OCI-LY3 (cell line): ENCODE measurements at regions not wholly inside any gene's neighbourhood (a gene's known extent, or its start where the extent isn't known, plus 50 kb on each side); places are given as distances from the start of the nearest gene placed in this dataset.

Source experiments
- H2AFZ ChIP-seq: fragments of 200-600, 300-600 bp; shearing (Covaris generic); 2 replicates; pipeline ENCODE4 v1.6.0; 2014; ENCODE audit warnings: antibody characterized with exemption, low read depth, low read length
- H3K27ac ChIP-seq: fragments of 200-600, 300-600 bp; sonication (generic); 2 replicates; pipeline ENCODE4 v1.5.1; 2014; ENCODE audit warnings: mild to moderate bottlenecking, low read length, moderate library complexity, mixed read lengths
- H3K27me3 ChIP-seq: fragments of 200-600, 300-600 bp; sonication (generic); 2 replicates; pipeline ENCODE4 v1.6.1; 2014; ENCODE audit warnings: low read depth, low read length, mixed read lengths
- H3K36me3 ChIP-seq: fragments of 200-600, 300-600 bp; sonication (generic); replicated peaks from 2 replicates; pipeline ENCODE3; 2014; ENCODE audit warnings: low read depth, low read length, mixed read lengths
- H3K4me1 ChIP-seq: fragments of 300-600, 200-600 bp; sonication (generic); 2 replicates; pipeline ENCODE4 v1.6.1; 2014; ENCODE audit warnings: low read length, mixed read lengths
- H3K4me2 ChIP-seq: fragments of 200-600, 300-600 bp; sonication (generic); 2 replicates; pipeline ENCODE4 v1.6.1; 2014; ENCODE audit warnings: low read length, mixed read lengths
- H3K4me3 ChIP-seq: fragments of 300-600, 200-600 bp; sonication (generic); 2 replicates; pipeline ENCODE4 v1.5.1; 2014; ENCODE audit warnings: antibody characterized with exemption, mild to moderate bottlenecking, low read length, moderate library complexity
- H3K79me2 ChIP-seq: fragments of 300-600, 200-600 bp; shearing (Covaris generic); 2 replicates; pipeline ENCODE4 v1.6.1; 2014; ENCODE audit warnings: mild to moderate bottlenecking, low read length, mixed read lengths
- H3K9ac ChIP-seq: fragments of 300-600, 200-600 bp; shearing (Covaris generic); 2 replicates; pipeline ENCODE4 v1.6.0; 2014; ENCODE audit warnings: mild to moderate bottlenecking, low read length, moderate library complexity
- H3K9me3 ChIP-seq: fragments of 200-600, 300-600 bp; shearing (Covaris generic); 2 replicates; pipeline ENCODE4 v1.6.1; 2014; ENCODE audit warnings: low read length, mixed read lengths; ENCODE audit not compliant: insufficient read depth
- H4K20me1 ChIP-seq: fragments of 200-600, 300-600 bp; sonication (generic); 2 replicates; pipeline ENCODE4 v1.6.1; 2016; ENCODE audit warnings: low read length, mixed read lengths; ENCODE audit not compliant: insufficient read depth
- EZH2phosphoT487 ChIP-seq: fragments of 200-600 bp; shearing (Covaris generic); IDR thresholded peaks from 2 replicates; pipeline ENCODE4 v1.6.1; 2018; ENCODE audit warnings: antibody characterized with exemption, mixed run types, low read depth
- TF ChIP-seq, protein P1 (sequence below): fragments of 200-600, 300-600 bp; sonication (generic); IDR thresholded peaks from 2 replicates; pipeline ENCODE4 v1.5.1; 2014; ENCODE audit warnings: antibody characterized with exemption, low read length, low read depth

DNA sequence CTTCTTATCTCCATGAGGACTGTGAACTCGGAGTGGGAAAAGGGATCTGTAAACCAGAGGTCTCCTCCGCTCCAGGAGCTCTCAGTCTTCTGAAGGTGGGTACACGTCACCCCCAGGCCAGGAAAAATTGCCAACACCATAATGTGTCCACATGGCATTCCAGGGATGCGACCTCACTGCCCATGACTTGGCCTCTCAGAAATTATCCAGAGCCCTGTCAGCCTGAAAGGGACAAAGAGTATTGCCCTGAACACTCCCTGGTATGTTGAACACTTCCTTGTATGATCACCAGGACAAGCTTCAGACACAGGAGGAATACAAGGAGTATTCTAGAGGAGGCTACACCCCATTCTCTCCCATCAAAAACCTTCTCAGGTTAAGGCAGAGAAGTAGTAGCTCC is 81.0 kb upstream of the SLC7A1 start:
- H3K27ac ChIP-seq, result no peak overlapping the region
- no peaks in the 10 kb centered on the region for H3K9me3 ChIP-seq
- no peak for TF ChIP-seq EZH2phosphoT487
- TF ChIP-seq, protein P1, sequence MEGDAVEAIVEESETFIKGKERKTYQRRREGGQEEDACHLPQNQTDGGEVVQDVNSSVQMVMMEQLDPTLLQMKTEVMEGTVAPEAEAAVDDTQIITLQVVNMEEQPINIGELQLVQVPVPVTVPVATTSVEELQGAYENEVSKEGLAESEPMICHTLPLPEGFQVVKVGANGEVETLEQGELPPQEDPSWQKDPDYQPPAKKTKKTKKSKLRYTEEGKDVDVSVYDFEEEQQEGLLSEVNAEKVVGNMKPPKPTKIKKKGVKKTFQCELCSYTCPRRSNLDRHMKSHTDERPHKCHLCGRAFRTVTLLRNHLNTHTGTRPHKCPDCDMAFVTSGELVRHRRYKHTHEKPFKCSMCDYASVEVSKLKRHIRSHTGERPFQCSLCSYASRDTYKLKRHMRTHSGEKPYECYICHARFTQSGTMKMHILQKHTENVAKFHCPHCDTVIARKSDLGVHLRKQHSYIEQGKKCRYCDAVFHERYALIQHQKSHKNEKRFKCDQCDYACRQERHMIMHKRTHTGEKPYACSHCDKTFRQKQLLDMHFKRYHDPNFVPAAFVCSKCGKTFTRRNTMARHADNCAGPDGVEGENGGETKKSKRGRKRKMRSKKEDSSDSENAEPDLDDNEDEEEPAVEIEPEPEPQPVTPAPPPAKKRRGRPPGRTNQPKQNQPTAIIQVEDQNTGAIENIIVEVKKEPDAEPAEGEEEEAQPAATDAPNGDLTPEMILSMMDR, result no peak
- no peaks in the 10 kb centered on the region for H3K36me3 ChIP-seq
- no peaks in the 10 kb centered on the region for H3K79me2 ChIP-seq
- no peak overlapping the region for H3K4me3 ChIP-seq
- H3K4me1 ChIP-seq, result no peaks in the 10 kb centered on the region
- no peaks in the 10 kb centered on the region for H4K20me1 ChIP-seq
- peaks cover 13% of the 10 kb centered on the region for H3K27me3 ChIP-seq
- H2AFZ ChIP-seq, result no peak overlapping the region
- no peak overlapping the region for H3K4me2 ChIP-seq
- H3K9ac ChIP-seq, result no peak overlapping the region

DNA sequence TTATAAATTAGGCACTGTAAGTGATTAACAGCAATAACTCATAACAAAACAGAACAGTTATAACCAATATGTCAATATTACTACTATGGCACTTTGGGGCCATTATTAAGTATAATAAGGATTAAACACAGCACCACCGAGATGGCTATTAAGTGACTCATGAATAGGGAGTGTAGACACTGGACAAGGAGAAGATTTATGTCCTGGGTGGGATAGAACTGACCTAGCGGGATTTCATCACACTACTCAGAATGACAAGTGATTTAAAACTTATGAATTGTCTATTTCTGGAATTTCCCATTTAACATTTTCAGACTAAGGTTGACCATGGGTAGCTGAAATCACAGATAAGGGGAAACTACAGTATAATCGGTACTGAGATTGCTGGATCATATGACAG is 79.0 kb upstream of the SLC7A1 start:
- Histone ChIP-seq H3K4me3 (no peak overlapping the region), H3K9ac (no peak overlapping the region), H3K4me2 (no peak overlapping the region), H4K20me1 (no peaks in the 10 kb centered on the region), H3K9me3 (no peaks in the 10 kb centered on the region), H3K27ac (no peak overlapping the region), H3K27me3 (0 out of 2 replicates have a peak, but pooled peaks cover 3% of the 10 kb centered on the region), H3K4me1 (no peaks in the 10 kb centered on the region), H2AFZ (no peak overlapping the region), H3K36me3 (no peaks in the 10 kb centered on the region), H3K79me2 (no peaks in the 10 kb centered on the region)
- TF ChIP-seq, protein P1, result no peak
- TF ChIP-seq EZH2phosphoT487, result no peak

DNA sequence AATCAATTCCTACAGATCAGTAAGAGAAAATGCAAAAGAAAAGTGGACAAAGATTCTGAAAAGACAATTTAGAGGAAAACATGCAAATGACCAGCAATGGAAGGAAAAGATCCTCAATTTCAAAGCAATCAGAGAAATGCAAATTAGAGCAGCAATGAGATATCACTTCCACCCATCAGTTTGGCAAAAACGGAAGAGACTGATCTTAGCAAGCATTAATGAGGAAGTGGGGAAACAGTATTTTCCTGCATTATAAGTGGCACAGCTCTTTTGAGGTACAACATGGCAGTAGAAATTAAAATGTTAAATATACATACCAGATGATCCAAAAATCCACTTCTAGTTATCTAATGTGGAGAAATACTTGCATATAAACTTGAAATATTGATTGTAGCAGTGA is 69.1 kb upstream of the SLC7A1 start:
- Histone ChIP-seq H3K36me3 (no peaks in the 10 kb centered on the region), H3K79me2 (no peaks in the 10 kb centered on the region), H3K4me1 (peaks cover 10% of the 10 kb centered on the region), H4K20me1 (no peaks in the 10 kb centered on the region), H3K9me3 (no peaks in the 10 kb centered on the region; the same call in none of the 2 replicates), H3K9ac (no peak overlapping the region), H3K27ac (no peak overlapping the region), H3K27me3 (0 out of 2 replicates have a peak, but pooled peaks cover 3% of the 10 kb centered on the region), H3K4me2 (no peak overlapping the region), H2AFZ (no peak overlapping the region), H3K4me3 (no peak overlapping the region)
- no peak for TF ChIP-seq EZH2phosphoT487
- TF ChIP-seq, protein P1, result no peak

DNA sequence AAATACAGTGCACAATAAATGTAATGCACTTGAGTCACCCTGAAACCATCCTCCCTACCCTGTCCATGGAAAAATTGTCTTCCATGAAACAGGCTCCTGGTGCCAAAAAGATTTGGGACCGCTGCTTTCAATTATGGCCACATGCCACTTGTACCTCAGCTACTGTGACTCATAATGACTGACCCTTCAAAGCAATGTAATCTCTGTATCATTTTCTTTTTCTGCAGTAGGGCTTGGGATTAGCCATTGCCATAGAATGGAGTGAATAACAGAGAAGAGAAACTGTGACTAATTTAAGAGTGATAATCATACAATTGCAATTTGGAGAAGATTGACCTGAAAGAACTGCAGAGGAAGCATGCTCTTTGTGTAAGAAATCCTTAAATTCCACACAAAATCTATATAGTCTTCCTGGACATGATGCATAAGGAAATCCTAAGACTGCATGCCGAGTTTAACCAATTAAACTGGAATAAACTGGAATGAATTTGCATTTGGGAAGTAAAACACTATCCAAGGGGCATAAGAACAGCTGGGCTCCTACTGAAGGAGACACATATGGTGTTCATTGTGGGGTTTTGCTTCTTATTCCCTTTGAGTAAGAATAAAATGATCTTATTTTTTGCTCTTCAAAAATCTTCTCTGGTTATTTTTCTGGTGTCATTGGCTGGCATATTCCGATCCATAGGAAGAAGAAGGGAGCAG is 59.5 kb upstream of the SLC7A1 start:
- Histone ChIP-seq H3K79me2 (no peaks in the 10 kb centered on the region), H3K36me3 (peaks cover 12% of the 10 kb centered on the region), H2AFZ (no peak overlapping the region), H3K27me3 (no peaks in the 10 kb centered on the region), H3K9ac (no peak overlapping the region), H3K4me3 (no peak overlapping the region), H3K9me3 (peaks cover 19% of the 10 kb centered on the region; the same call in 1 of the 2 replicates), H3K4me1 (peaks cover 4% of the 10 kb centered on the region; the same call in 1 of the 2 replicates), H4K20me1 (no peaks in the 10 kb centered on the region), H3K27ac (no peak overlapping the region), H3K4me2 (no peak overlapping the region)
- TF ChIP-seq EZH2phosphoT487, result no peak
- TF ChIP-seq, protein P1, result no peak
